BE2C (cell line): ENCODE measurements at regions not wholly inside any gene's neighbourhood (a gene's known extent, or its start where the extent isn't known, plus 50 kb on each side); places are given as distances from the start of the nearest gene placed in this dataset.

Experiments
- DNase-seq: peaks from one replicate; pipeline ENCODE4 v3.0.0-alpha.2; 2020
- H3K27me3 ChIP-seq: fragments of 250-450 bp; sonication (Bioruptor Pico); 2 replicates; pipeline ENCODE4 v1.5.1; 2020; ENCODE audit warnings: mild to moderate bottlenecking
- H3K36me3 ChIP-seq: fragments of 250-450 bp; sonication (Bioruptor Pico); 2 replicates; pipeline ENCODE4 v1.5.1; 2020; ENCODE audit warnings: mild to moderate bottlenecking
- H3K4me1 ChIP-seq: fragments of 250-450 bp; sonication (Bioruptor Pico); 2 replicates; pipeline ENCODE4 v1.5.1; 2020
- H3K4me3 ChIP-seq: 2 replicates; pipeline ENCODE4 v1.5.1; 2011; ENCODE audit warnings: low read depth, low read length
- H3K9me3 ChIP-seq: fragments of 250-450 bp; sonication (Bioruptor Pico); 2 replicates; pipeline ENCODE4 v1.5.1; 2020
- CTCF ChIP-seq: IDR thresholded peaks from 2 replicates; pipeline ENCODE4 v1.5.1; 2012; ENCODE audit warnings: mild to moderate bottlenecking, low read depth, low read length

GRCh38 chr5:67496051-67496450, 299.5 kb upstream of the CD180 start:
- H3K36me3 ChIP-seq: no peaks in the 10 kb centered on the region
- no peaks in the 10 kb centered on the region for H3K4me1 ChIP-seq
- no peak for DNase-seq
- H3K9me3 ChIP-seq: no peaks in the 10 kb centered on the region
- no peak overlapping the region for H3K4me3 ChIP-seq
- no peak for TF ChIP-seq CTCF
- no peaks in the 10 kb centered on the region; the same call in 1 of the 2 replicates for H3K27me3 ChIP-seq

- no peaks in the 10 kb centered on the region for H3K9me3 ChIP-seq
- TF ChIP-seq CTCF: no peak
- H3K4me1 ChIP-seq: no peaks in the 10 kb centered on the region
- H3K36me3 ChIP-seq: no peaks in the 10 kb centered on the region
- no peak for DNase-seq
- no peak overlapping the region for H3K4me3 ChIP-seq
- H3K27me3 ChIP-seq: no peaks in the 10 kb centered on the region; the same call in 1 of the 2 replicates
Observed at GRCh38 chr5:67495072-67495471, 298.5 kb upstream of the CD180 start.

DNA sequence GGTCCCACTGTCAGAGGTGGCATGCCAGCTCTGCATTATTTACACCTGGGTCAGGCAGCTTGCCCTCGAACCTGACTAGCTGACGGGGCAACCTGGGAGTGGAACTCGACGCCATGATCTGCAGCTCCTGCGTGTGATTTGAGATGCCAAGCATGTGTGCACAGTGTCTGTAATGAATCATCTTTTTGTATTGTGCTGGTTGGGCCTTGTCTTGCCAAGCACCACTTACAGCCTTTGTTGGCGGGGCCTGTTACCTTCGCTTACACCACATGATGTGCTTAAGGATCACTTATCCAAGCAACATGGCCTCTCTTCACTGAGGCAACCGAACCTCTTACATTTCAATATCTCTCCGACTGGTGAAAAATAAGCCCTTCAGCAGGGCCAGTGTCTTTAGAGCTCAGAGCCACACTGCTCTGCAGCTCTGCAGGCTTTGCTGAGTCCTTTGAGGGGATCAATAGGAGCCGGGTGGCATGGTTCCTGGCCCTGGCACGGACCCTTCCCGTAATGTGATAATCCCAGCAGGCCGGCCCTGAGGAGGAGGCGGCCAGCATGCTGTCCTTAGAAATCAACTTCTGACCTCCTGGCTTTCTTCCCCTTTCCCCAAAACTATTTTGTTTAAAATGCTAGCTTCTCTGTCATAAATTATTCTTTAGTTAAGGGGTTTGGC, 297.7 kb upstream of the CD180 start:
- Histone ChIP-seq H3K4me3 (no peak overlapping the region), H3K4me1 (no peaks in the 10 kb centered on the region), H3K9me3 (no peaks in the 10 kb centered on the region), H3K27me3 (no peaks in the 10 kb centered on the region; the same call in 1 of the 2 replicates), H3K36me3 (no peaks in the 10 kb centered on the region)
- no peak for DNase-seq
- TF ChIP-seq CTCF: no peak

DNA sequence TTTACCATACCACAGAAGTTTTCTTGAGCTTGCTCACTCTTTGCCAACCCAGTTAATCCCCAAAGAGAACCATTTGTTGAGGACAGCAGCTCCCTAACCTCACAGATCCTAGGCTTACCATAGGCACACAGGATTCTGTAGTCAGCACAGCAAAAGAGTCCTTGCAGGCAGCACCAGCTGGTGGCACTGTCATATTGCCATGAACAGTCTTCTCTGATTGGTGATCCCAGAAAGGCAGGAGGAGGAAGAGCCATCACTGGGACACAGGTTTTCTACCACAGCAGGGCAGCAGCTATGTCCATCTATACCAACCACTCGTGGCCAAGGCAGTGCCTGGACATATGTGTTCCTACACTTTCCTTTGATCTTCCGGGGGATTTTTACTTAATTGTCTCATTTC, 297.1 kb upstream of the CD180 start:
- Histone ChIP-seq H3K9me3 (no peaks in the 10 kb centered on the region), H3K4me1 (no peaks in the 10 kb centered on the region), H3K27me3 (no peaks in the 10 kb centered on the region; the same call in 1 of the 2 replicates), H3K4me3 (no peak overlapping the region), H3K36me3 (no peaks in the 10 kb centered on the region)
- TF ChIP-seq CTCF: peak; percentile 79
- DNase-seq: peak; percentile 61

DNA sequence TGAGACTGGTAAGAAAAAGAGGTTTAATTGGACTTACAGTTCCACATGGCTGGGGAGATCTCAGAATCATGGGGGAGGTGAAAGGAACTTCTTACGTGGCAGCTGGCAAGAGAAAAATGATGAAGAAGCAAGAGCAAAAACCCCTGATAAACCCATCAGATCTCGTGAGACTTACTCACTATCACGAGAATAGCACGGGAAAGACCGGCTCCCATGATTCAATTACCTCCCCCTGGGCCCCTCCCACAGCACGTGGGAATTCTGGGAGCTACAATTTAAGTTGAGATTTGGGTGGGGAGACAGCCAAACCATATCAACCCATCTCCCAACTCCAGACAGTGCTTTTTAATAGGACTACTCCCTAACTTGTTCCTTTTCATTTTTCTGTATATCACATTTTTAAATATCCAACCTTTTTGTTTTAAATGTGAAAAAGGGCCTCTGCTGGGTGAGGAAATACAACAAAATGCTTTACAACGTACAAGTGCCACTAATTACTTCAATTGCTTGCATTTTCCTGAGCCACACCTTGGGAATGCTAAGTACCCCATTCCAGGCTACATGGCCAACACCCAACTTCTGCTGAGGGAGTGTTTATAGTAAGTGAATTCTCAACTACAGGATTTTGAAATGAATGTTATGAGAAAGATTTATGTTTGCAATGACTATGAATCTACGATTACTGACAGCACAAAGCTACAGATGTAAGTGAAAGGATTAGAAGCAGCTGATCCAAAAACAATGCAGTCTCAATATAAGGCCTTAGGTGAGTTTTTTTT, 294.1 kb upstream of the CD180 start:
- no peaks in the 10 kb centered on the region for H3K4me1 ChIP-seq
- H3K9me3 ChIP-seq: no peaks in the 10 kb centered on the region
- no peak for TF ChIP-seq CTCF
- H3K4me3 ChIP-seq: no peak overlapping the region
- H3K36me3 ChIP-seq: no peaks in the 10 kb centered on the region
- H3K27me3 ChIP-seq: no peaks in the 10 kb centered on the region; the same call in 1 of the 2 replicates
- no peak for DNase-seq

DNA sequence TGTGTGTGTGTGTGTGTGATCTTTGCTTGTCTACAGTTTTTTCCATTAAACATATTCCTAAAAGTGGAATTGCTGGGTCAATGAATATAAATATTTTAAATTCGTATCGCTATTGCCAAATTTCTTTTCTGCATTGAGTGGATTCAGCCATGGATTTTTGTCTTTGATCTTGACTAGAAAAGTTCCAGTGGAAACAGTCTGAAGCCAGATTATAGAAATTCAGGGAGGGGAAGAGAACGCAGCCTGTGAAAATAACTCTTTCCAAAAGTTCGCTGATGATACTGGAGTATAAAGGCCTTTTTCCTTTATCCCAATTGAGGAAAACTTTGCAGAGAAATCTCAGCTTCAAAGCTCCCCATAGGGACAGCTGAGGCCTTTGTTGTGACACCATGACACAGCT, 292.3 kb upstream of the CD180 start:
- Histone ChIP-seq H3K4me1 (no peaks in the 10 kb centered on the region), H3K36me3 (no peaks in the 10 kb centered on the region), H3K27me3 (no peaks in the 10 kb centered on the region), H3K4me3 (no peak overlapping the region), H3K9me3 (no peaks in the 10 kb centered on the region)
- no peak for TF ChIP-seq CTCF
- DNase-seq: no peak
